ENCODE measurements at regions not wholly inside any gene's neighbourhood (a gene's known extent, or its start where the extent isn't known, plus 50 kb on each side); places are given as distances from the start of the nearest gene placed in this dataset.

- Histone ChIP-seq H3K9me3 (ENCODE audit: low read length) (no peaks in the 10 kb centered on the region), H3K4me1 (ENCODE audit: insufficient read depth, low read length) (peaks cover 6% of the 10 kb centered on the region), H3K9me2 (replicated peaks; ENCODE audit: low read length) (no peaks in the 10 kb centered on the region), H4K20me1 (ENCODE audit: low read length) (no peaks in the 10 kb centered on the region), H3K9ac (ENCODE audit: low read length) (no peak overlapping the region), H3K27ac (ENCODE audit: low read length) (no peak overlapping the region), H3K36me3 (ENCODE audit: low read depth, low read length) (no peaks in the 10 kb centered on the region), H3K79me2 (ENCODE audit: low read length) (no peaks in the 10 kb centered on the region), H3F3A (ENCODE audit: low read length, unreplicated experiment) (no peaks in the 10 kb centered on the region), H3K4me3 (ENCODE audit: low read length) (no peak overlapping the region), H3K27me3 (ENCODE audit: low read length) (no peaks in the 10 kb centered on the region), H2AFZ (ENCODE audit: low read length) (no peak overlapping the region), H3K4me2 (ENCODE audit: low read length) (no peak overlapping the region)
- no peak; the same call in 1 of the 2 replicates for ATAC-seq
- no TSS peak for BruUV-seq (replicated peaks)
- CTCF ChIA-PET = no interaction called here
- TF ChIP-seq EZH2 (IDR thresholded peaks at IDR 0.05; ENCODE audit: low read length, unreplicated experiment) = no peak
- TF ChIP-seq EZH2phosphoT487 (IDR thresholded peaks at IDR 0.05; ENCODE audit: borderline replicate concordance, low read length) = no peak
- TF ChIP-seq CTCF (conservative IDR thresholded peaks at IDR 0.05; ENCODE audit: low read depth, low read length) = no peak
- intact Hi-C loops (cut with micrococcal nuclease) = no loop called here
- POLR2A ChIA-PET (ENCODE audit: unreplicated experiment) = no interaction called here
- DNase-seq = no peak
Measured at GRCh38 chr6:109306733-109307132, 75.5 kb downstream of the CD164 start.

GRCh38 chr6:109305028-109305427 is 77.2 kb downstream of the CD164 start:
- intact Hi-C loops (cut with micrococcal nuclease) = no loop called here
- Histone ChIP-seq H3K9me3 (ENCODE audit: low read length) (no peaks in the 10 kb centered on the region), H4K20me1 (ENCODE audit: low read length) (no peaks in the 10 kb centered on the region), H3K9me2 (replicated peaks; ENCODE audit: low read length) (no peaks in the 10 kb centered on the region), H3K9ac (ENCODE audit: low read length) (no peak overlapping the region), H3K27ac (ENCODE audit: low read length) (no peak overlapping the region), H2AFZ (ENCODE audit: low read length) (no peak overlapping the region), H3K79me2 (ENCODE audit: low read length) (no peaks in the 10 kb centered on the region), H3K4me1 (ENCODE audit: insufficient read depth, low read length) (peaks cover 6% of the 10 kb centered on the region), H3F3A (ENCODE audit: low read length, unreplicated experiment) (no peaks in the 10 kb centered on the region), H3K4me2 (ENCODE audit: low read length) (no peak overlapping the region), H3K4me3 (ENCODE audit: low read length) (no peak overlapping the region), H3K27me3 (ENCODE audit: low read length) (no peaks in the 10 kb centered on the region), H3K36me3 (ENCODE audit: low read depth, low read length) (no peaks in the 10 kb centered on the region)
- ChIA-PET POLR2A (ENCODE audit: unreplicated experiment) (no interaction called here), CTCF (no interaction called here)
- no TSS peak for BruUV-seq (replicated peaks)
- DNase-seq (no peak), ATAC-seq (no peak)
- TF ChIP-seq CTCF (conservative IDR thresholded peaks at IDR 0.05; ENCODE audit: low read depth, low read length) (no peak), EZH2 (IDR thresholded peaks at IDR 0.05; ENCODE audit: low read length, unreplicated experiment) (no peak), EZH2phosphoT487 (IDR thresholded peaks at IDR 0.05; ENCODE audit: borderline replicate concordance, low read length) (no peak)

DNA sequence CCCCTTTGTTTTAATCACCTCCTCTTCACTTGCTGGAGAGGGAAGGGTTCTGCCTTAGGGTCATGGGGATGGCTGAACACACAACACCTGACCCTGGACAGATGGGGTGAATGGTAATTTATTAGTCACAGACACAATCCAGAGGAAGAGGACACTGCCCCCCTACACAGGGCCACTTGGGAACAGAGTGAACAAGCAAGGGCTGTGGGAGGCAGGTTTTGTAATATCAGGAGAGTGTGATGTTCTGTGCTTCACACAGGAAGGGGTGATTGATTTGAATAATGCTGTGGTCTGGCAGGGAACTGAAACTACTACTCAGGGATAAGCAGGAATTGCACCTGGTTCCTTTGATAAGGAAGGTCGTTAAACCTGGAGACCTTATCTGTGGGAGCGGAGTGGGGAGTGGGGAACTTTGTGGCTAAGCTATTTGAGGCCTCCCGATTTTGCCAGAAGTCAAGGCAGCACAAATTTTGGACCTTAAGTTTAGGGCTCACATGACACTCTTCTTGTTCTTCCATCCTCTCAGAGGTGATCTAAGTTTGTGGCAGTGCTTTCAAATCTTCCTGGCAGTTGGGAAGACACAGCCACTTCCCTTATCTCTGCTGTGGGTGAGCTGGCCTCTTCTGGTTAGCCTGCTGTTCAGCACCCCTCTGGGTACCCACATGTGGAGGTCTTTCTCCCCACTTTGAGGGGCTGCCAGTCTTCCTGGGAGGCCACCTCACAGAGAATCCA is 77.8 kb downstream of the CD164 start:
- no TSS peak for BruUV-seq (replicated peaks)

More for the DNA sequence above, 77.8 kb downstream of the CD164 start:
- Histone ChIP-seq H4K20me1 (ENCODE audit: low read length) (no peaks in the 10 kb centered on the region), H3K79me2 (ENCODE audit: low read length) (no peaks in the 10 kb centered on the region), H3K9me3 (ENCODE audit: low read length) (no peaks in the 10 kb centered on the region), H3K27ac (ENCODE audit: low read length) (no peak overlapping the region), H2AFZ (ENCODE audit: low read length) (no peak overlapping the region), H3F3A (ENCODE audit: low read length, unreplicated experiment) (no peaks in the 10 kb centered on the region), H3K4me3 (ENCODE audit: low read length) (no peak overlapping the region), H3K27me3 (ENCODE audit: low read length) (no peaks in the 10 kb centered on the region), H3K9me2 (replicated peaks; ENCODE audit: low read length) (no peaks in the 10 kb centered on the region), H3K4me2 (ENCODE audit: low read length) (no peak overlapping the region), H3K4me1 (ENCODE audit: insufficient read depth, low read length) (peaks cover 6% of the 10 kb centered on the region), H3K36me3 (ENCODE audit: low read depth, low read length) (no peaks in the 10 kb centered on the region), H3K9ac (ENCODE audit: low read length) (no peak overlapping the region)
- ChIA-PET POLR2A (ENCODE audit: unreplicated experiment) (no interaction called here), CTCF (no interaction called here)
- no peak for ATAC-seq
- TF ChIP-seq EZH2phosphoT487 (IDR thresholded peaks at IDR 0.05; ENCODE audit: borderline replicate concordance, low read length) (no peak), EZH2 (IDR thresholded peaks at IDR 0.05; ENCODE audit: low read length, unreplicated experiment) (no peak), CTCF (conservative IDR thresholded peaks at IDR 0.05; ENCODE audit: low read depth, low read length) (no peak)
- intact Hi-C loops (cut with micrococcal nuclease) = no loop called here
- no peak for DNase-seq
